PC-3 (cell line): ENCODE measurements at regions not wholly inside any gene's neighbourhood (a gene's known extent, or its start where the extent isn't known, plus 50 kb on each side); places are given as distances from the start of the nearest gene placed in this dataset.

Source experiments
- EZH2 ChIP-seq: fragments of 300-600 bp; sonication (generic); IDR thresholded peaks from one replicate; pipeline ENCODE4 v1.6.1; 2017; ENCODE audit warnings: antibody characterized with exemption, mild to moderate bottlenecking, low read length; ENCODE audit not compliant: unreplicated experiment
- EZH2phosphoT487 ChIP-seq: fragments of 300-600 bp; sonication (generic); IDR thresholded peaks from 2 replicates; pipeline ENCODE4 v1.6.1; 2018; ENCODE audit warnings: mild to moderate bottlenecking, antibody characterized with exemption, low read length, borderline replicate concordance
- TF ChIP-seq, protein P1 (sequence below): fragments of 300-600 bp; sonication (generic); conservative IDR thresholded peaks from 2 replicates; pipeline ENCODE4 v1.5.1; 2017; ENCODE audit warnings: antibody characterized with exemption, low read depth, mild to moderate bottlenecking, low read length

DNA sequence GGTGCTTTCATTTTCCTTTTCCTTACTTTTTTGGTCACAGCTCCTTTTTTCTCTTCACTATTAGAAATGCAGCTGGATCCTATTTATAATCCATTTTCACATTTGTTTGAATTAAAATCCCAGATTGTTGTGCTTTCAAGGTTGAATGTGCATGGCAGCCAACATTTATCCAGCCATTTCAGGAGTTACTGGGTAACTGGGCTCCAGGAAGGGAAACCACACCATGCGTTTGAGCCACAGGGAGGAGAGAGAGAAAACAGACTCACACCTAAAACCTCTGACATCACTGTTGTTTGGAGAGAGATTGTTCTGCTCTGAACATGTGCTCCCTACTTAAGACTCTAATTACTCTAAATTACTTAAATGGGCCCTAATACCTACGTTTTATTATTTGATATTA lies 173.4 kb downstream of the BMP2 start:
- TF ChIP-seq, protein P1, sequence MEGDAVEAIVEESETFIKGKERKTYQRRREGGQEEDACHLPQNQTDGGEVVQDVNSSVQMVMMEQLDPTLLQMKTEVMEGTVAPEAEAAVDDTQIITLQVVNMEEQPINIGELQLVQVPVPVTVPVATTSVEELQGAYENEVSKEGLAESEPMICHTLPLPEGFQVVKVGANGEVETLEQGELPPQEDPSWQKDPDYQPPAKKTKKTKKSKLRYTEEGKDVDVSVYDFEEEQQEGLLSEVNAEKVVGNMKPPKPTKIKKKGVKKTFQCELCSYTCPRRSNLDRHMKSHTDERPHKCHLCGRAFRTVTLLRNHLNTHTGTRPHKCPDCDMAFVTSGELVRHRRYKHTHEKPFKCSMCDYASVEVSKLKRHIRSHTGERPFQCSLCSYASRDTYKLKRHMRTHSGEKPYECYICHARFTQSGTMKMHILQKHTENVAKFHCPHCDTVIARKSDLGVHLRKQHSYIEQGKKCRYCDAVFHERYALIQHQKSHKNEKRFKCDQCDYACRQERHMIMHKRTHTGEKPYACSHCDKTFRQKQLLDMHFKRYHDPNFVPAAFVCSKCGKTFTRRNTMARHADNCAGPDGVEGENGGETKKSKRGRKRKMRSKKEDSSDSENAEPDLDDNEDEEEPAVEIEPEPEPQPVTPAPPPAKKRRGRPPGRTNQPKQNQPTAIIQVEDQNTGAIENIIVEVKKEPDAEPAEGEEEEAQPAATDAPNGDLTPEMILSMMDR = no peak
- TF ChIP-seq EZH2 (no peak), EZH2phosphoT487 (no peak)
